ENCODE measurements at regions not wholly inside any gene's neighbourhood (a gene's known extent, or its start where the extent isn't known, plus 50 kb on each side); places are given as distances from the start of the nearest gene placed in this dataset.
"Not testable (repeated sequence)": the region's sequence is repeated elsewhere in the genome, so short reads cannot be mapped to it uniquely, and the experiment has no call there.

DNA sequence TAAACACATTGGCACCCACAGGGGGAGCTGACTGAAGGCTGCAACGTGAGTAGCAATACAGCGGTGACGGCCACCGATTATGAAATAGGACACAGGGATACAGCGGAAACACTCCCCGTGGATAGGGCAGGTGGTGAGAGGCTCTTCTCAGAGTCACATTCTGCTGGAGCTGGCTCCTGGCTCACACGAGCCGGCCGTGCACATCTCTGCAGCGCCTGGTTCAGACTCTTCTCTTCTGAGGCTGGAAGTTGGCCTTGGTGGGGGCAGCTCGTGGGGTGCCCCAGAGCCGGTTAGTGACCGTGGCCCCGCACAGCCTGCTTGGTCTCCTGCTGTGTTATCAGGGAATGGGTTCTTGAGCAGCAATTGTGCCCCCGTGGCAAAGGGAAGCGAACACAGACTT, 61.3 kb upstream of the EN2 start:
- DNase-seq (ENCODE audit: low read depth), result no peak

DNA sequence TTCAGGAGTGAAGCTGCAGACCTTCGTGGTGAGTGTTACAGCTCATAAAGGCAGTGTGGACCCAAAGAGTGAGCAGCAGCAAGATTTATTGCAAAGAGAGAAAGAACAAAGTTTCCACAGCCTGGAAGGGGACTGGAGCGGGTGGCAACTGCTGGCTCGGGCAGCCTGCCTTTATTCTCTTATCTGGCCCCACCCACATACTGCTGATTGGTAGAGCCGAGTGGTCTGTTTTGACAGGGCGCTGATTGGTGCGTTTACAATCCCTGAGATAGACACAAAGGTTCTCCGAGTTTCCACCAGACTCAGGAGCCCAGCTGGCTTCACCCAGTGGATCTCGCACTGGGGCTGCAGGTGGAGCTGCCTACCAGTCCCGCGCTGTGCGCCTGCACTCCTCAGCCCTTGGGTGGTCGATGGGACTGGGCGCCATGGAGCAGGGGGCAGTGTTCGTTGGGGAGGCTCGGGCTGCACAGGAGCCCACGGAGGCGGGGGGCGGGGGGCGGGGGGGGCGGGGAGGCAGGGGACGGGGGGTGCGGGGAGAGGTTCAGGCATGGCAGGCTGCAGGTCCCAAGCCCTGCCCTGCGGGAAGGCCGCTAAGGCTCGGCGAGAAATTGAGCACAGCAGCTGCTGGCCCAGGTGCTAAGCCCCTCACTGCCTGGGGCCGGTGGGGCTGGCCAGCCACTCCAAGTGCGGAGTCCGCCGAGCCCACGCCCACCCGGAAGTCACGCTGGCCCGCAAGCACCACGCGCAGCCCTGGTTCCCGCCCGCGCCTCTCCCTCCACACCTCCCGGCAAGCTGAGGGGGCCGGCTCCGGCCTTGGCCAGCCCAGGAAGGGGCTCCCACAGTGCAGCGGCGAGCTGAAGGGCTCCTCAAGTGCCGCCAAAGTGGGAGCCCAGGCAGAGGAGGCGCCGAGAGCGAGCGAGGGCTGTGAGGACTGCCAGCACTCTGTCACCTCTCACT, 59.9 kb upstream of the EN2 start:
- DNase-seq (ENCODE audit: low read depth), result not testable (repeated sequence)

DNA sequence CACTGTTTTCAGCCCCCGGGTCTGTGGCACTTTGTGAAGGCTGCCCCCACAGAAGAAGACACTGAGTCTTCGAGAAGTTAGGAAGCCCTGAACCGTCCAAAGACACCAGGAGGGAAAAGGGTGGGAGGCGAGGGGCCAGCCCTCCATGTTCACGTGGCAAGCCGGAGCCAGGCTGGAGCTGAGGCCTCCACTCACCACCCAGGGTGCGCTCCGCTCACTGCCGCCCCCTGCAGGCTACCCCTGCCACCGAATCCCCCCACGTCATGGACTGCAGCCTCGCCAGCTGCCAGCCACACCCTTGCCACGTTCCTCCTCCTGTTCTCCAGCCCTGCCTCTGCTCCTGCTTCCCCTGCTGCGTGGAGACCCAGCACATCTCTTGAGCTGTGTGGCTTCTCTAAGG, 59.0 kb upstream of the EN2 start:
- DNase-seq (ENCODE audit: low read depth), result no peak

DNA sequence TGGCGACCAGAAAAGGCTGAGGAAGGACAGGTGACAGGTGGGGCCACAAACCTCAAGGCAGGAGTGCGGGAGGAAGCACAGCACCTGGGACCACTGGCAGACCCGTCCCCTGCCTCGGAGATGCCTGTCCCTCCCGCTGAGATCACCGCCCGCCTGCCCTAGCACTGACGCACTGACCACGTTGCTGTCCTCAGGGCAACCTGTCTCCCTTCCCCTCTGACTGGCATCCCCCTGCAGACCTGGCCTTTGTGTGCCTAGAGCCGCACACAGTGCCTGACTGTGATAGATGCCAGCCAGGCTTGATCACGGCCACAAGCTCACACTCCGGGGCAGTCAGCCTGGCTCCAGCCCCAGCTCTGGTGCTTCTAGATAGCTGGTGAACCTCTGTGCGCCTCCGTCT, 58.4 kb upstream of the EN2 start:
- no peak for DNase-seq (ENCODE audit: low read depth)

DNA sequence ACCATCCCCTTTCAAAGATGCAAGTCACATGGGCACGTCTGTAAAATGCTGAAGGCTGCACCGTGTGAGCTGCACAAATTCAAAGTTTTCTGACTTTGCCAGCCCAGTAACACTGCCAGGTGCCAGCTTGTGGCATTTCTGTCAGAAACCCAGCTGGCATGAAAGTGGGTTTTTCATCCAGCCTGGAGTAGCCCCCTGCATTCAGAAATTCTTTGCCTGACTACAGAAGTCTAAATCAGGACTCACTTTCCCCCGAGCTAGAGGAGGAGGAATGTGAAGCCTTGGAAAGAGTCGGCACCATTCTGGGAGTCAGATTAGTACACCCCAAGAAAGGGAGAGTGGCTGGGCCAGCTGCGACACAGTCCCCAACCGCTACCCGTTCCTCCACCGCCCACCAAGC, 56.7 kb upstream of the EN2 start:
- no peak for DNase-seq (ENCODE audit: low read depth)

DNA sequence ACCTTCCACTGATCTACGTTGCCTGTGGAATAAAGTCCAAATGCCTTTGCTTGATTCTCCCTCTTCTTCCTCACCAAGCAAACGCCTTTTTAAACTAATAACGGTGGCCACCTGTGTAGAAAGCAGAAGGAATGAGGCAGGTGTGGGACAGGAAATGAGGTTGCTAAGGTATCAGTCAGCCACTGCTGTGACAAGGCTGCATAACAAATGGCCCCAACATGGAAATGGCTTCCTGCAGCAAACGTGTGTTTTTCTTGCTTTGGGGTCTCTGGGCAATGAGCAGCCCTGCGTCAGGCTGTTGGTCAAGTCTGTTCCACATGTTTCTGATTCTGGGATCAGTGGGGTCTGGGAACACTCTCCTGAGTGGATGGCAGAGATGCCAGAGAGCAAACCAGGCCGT, 56.0 kb upstream of the EN2 start:
- no peak for DNase-seq (ENCODE audit: low read depth)

DNA sequence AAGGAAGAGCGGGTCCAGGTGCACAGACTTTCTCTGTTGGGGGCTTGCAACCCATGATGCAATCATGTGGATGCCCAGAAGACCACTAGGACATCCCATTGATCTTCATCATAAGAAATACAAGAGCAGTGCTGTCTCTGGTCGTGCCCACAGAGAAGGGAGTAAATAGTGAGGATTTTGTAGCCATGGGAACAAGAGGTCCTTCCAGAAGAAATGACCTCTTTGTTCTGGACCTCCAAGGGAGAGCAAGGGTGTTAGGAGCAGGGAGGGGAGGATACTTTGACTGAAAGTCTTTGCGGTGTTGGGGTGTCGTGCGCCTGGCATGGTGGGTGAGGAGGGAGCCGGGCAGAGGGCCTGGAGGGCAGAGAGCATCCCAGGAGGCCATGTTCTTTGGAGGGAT, 55.0 kb upstream of the EN2 start:
- DNase-seq (ENCODE audit: low read depth), result no peak

DNA sequence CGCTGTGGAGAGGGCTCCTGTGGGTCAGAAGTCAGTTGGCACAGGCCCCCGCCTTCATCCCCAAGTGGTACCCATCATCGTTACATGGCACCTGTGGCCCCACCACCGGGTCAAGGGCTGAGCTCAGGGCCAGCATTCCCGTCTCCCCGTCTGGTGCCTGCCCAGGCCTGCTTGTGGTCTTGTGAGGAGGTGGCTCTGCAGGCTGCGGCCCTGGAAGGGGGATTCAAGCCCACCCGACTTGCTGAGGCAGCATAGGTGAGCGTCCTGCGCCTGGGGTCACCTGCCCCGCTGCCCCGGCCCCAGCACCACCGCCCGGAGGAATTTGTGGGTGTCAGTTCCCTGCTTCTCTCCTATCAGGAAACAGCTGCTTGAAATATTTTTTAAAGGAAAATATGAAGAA, 53.0 kb upstream of the EN2 start:
- DNase-seq (ENCODE audit: low read depth), result no peak

DNA sequence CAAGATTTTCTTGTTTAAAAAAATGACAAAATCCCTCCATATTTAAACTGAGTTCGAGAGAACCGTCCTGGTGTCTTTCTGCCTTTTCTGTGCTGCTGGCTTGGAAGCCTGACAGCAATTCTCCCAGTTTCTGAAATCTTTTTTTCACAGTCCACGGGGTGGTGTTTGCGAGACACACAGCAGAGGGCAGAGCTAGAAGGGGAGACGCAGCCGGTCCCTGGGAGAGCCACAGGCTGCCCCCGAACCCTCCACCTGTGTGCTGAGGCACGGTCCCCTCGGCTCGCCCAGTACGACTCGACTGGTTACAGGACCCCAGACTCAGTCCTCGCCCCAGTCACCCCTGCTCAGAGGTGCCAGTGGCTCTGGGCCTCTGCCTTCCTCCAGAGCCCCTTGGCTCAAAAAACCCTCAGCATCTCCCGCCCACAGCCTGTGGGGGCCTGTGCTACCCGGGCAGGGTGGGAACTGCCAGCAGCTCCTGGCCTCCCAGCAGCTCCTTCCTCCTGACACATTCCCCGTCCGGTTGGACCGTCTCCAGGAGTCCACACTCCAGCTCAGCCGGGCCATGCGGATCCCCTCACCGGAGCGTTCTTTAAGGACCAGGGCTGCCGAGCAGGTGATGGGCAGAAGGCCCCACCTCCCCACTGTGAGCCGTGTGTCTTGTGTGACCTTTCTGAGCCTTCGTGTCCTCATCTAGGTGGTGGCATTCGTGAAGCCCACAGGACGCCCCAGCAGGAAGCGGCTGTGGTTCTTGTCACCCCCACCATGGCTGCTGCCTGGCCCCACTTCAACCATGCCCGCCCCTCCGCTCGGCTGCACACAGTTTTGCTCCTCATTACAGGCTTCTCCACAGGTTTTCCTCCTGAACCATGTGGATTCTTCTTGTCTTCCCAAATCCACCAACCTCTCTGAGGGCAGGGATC, 52.3 kb upstream of the EN2 start:
- no peak for DNase-seq (ENCODE audit: low read depth)

DNA sequence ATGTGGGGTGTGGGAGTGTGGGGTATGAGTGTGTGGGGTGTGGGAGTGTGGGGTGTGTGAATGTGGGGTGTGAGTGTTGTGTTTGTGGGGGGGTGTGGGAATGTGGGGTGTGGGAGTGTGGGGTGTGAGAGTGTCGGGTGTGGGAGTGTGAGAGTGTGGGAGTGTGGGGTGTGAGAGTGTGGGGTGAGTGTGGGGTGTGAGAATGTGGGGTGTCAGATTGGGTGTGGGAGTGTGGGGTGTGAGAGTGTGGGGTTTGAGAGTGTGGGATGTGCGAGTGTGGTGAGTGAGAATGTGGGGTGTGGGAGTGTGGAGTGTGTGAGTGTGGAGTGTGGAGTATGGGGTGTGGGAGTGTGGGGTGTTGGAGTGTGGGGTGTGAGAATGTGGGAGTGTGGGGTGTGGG, 50.1 kb upstream of the EN2 start:
- DNase-seq (ENCODE audit: low read depth), result no peak

Data from fibroblast of the conjunctiva (primary cell).